ENCODE measurements at regions not wholly inside any gene's neighbourhood (a gene's known extent, or its start where the extent isn't known, plus 50 kb on each side); places are given as distances from the start of the nearest gene placed in this dataset.

- no peak for DNase-seq (ENCODE audit: low read depth in 3 of 3)
Measured at GRCh38 chr5:166948679-166949078, 1342.8 kb upstream of the WWC1 start.

GRCh38 chr5:166952048-166952447 lies 1339.4 kb upstream of the WWC1 start:
- DNase-seq (ENCODE audit: low read depth in 3 of 3): no peak

- DNase-seq (ENCODE audit: low read depth in 3 of 3): no peak
Measured at GRCh38 chr5:166957782-166958181, 1333.7 kb upstream of the WWC1 start.

- no peak for DNase-seq (ENCODE audit: low read depth in 3 of 3)
Measured at GRCh38 chr5:166959766-166960165, 1331.7 kb upstream of the WWC1 start.

GRCh38 chr5:166961028-166961427 lies 1330.4 kb upstream of the WWC1 start:
- DNase-seq (ENCODE audit: low read depth in 3 of 3): no peak

- DNase-seq (ENCODE audit: low read depth in 3 of 3): no peak
Measured at GRCh38 chr5:166961913-166962312, 1329.5 kb upstream of the WWC1 start.

GRCh38 chr5:166962461-166962860 lies 1329.0 kb upstream of the WWC1 start:
- no peak for DNase-seq (ENCODE audit: low read depth in 3 of 3)

- no peak for DNase-seq (ENCODE audit: low read depth in 3 of 3)
Measured at GRCh38 chr5:166963596-166963995, 1327.8 kb upstream of the WWC1 start.

GRCh38 chr5:166977911-166978422 lies 1313.5 kb upstream of the WWC1 start:
- no peak for DNase-seq (ENCODE audit: low read depth in 3 of 3)

- DNase-seq (ENCODE audit: low read depth in 3 of 3): no peak
Measured at GRCh38 chr5:166979307-166979895, 1312.0 kb upstream of the WWC1 start.

GRCh38 chr5:166980666-166981065 lies 1310.8 kb upstream of the WWC1 start:
- no peak for DNase-seq (ENCODE audit: low read depth in 3 of 3)

- no peak for DNase-seq (ENCODE audit: low read depth in 3 of 3)
Measured at GRCh38 chr5:166982226-166982625, 1309.2 kb upstream of the WWC1 start.

- DNase-seq (ENCODE audit: low read depth in 3 of 3): no peak
Measured at GRCh38 chr5:166991601-166992000, 1299.8 kb upstream of the WWC1 start.

- no peak for DNase-seq (ENCODE audit: low read depth in 3 of 3)
Measured at GRCh38 chr5:166992108-166992507, 1299.3 kb upstream of the WWC1 start.

GRCh38 chr5:166992874-166993722 lies 1298.3 kb upstream of the WWC1 start:
- DNase-seq (ENCODE audit: low read depth in 3 of 3): no peak

- no peak for DNase-seq (ENCODE audit: low read depth in 3 of 3)
Measured at GRCh38 chr5:166994226-166994625, 1297.2 kb upstream of the WWC1 start.

- no peak for DNase-seq (ENCODE audit: low read depth in 3 of 3)
Measured at GRCh38 chr5:167001246-167001645, 1290.2 kb upstream of the WWC1 start.

GRCh38 chr5:167008705-167009104 lies 1282.7 kb upstream of the WWC1 start:
- DNase-seq (ENCODE audit: low read depth in 3 of 3): no peak

- no peak for DNase-seq (ENCODE audit: low read depth in 3 of 3)
Measured at GRCh38 chr5:167011196-167011595, 1280.2 kb upstream of the WWC1 start.

GRCh38 chr5:167012123-167013034 lies 1279.1 kb upstream of the WWC1 start:
- DNase-seq (ENCODE audit: low read depth in 3 of 3): no peak

- no peak for DNase-seq (ENCODE audit: low read depth in 3 of 3)
Measured at GRCh38 chr5:167014401-167015056, 1276.9 kb upstream of the WWC1 start.

GRCh38 chr5:167020418-167020817 lies 1271.0 kb upstream of the WWC1 start:
- no peak for DNase-seq (ENCODE audit: low read depth in 3 of 3)
